ENCODE measurements at regions not wholly inside any gene's neighbourhood (a gene's known extent, or its start where the extent isn't known, plus 50 kb on each side); places are given as distances from the start of the nearest gene placed in this dataset.

DNA sequence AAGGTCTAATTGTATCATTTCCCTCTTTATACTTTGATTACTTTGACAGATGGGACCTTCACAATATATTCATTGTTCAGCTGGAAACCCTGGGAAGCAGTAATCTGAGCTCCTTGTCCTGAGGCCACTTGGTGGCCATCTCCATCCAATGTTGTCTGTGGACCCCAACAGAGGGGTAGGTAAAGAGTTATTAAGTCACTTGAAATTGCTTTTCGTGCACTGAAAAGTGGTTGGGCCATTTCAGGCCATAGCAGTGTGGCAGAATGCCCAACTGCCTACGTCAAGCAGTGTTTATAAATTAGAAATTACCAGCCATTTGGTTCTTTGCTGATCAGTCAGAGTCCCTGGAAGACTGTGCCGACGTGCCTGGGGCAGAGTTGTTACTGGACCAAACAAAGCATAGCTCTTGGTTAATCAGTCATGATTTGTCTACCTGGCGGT is 308.3 kb upstream of the USP25 start:
- ATAC-seq (peak; percentile 82), DNase-seq (ENCODE audit: low spot score) (peak; percentile 51)

DNA sequence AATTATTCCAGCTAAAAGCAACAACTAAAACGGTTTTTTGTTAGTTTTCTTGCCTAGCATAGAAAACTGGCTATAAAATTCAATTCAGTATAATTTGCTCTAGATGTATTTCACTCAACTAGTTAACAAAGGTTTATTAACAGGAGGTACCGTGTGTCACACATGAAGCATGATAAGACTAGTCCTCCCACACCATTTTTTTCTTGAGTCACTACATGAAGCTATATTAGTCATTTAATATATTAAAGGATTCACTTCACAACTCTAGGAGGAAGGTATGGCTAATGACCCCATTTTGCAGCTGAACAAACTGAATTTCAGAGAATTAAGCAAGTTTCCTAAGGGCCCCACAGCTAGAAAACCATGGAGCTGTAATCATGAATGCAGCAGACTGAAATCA is 307.8 kb upstream of the USP25 start:
- DNase-seq (ENCODE audit: low spot score): no peak
- no peak for ATAC-seq

GRCh38 chr21:15422783-15423182 is 307.0 kb upstream of the USP25 start:
- DNase-seq (ENCODE audit: low spot score) (no peak), ATAC-seq (no peak)

DNA sequence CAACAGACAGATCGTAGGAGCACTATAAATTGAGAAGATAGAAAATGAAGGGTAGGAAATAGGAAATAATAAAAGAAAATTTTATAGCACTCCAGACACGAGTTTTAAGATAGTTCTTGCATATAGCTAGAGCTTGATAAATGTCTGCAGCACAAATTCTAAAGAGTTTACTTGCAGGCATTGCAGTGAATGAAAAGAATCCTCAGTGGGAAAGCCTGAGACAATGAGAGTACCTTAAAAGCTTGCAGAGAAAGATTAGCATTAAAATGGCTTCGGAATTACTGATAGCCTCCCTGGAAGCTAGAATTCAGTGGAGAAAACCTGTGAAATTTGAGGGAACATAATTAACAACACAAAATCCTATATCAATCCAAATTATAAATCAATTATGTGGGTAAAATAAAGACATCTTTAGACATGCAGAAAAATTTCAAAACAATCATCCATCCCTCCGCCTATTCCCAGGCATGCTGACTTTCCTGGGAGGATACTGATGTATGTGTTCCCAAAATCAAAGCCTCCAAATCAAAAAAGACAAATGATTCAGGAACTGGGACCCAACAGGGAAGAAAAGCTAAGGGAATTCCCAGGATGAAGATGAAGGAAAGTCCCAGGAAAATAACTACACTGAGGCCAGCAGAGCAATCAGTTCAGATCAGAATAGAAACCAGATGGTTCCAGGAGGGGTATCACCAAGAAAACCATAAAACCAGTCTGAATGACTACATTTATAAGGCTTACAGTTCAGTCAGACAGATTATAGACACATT is 305.9 kb upstream of the USP25 start:
- ATAC-seq (no peak), DNase-seq (ENCODE audit: low spot score) (no peak)

DNA sequence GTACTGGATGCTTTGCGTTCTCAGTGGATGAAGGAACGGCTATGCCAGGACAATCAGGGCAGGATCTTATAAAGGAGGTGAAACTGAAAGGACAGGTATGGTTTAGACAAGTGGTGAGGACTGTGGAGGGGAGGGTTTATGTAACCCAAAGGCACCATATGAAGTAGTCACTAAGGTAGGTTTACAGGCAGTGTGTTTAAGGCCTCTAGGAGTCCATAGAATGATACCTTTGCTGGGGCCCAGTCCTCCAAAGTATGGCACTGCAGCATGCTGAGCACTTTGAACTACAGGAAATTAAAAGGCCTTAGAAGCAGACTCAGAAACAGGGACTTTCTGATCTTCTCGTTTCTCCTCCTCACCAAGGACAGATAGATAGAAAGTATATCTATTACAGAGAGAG is 304.7 kb upstream of the USP25 start:
- peak; percentile 11 for ATAC-seq
- DNase-seq (ENCODE audit: low spot score): no peak

DNA sequence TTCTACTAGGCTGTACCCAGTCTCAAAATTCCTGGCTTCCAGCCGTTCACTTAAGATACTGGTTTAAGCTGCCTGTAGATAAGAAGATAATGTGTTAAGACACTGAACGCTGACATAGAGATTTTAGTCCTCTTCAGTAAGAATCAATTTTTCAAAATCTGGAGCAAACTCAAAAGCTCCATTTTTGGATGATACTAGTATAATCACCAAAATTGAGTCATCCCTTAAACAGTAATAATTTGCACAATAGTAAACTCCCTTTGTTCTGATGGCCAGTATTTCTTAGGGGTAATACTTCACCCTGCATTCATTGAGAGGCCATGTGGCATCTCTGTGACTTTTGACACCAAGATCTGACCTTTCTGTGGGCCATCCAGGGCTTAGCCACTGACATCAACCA is 299.8 kb upstream of the USP25 start:
- ATAC-seq: no peak
- no peak for DNase-seq (ENCODE audit: low spot score)

DNA sequence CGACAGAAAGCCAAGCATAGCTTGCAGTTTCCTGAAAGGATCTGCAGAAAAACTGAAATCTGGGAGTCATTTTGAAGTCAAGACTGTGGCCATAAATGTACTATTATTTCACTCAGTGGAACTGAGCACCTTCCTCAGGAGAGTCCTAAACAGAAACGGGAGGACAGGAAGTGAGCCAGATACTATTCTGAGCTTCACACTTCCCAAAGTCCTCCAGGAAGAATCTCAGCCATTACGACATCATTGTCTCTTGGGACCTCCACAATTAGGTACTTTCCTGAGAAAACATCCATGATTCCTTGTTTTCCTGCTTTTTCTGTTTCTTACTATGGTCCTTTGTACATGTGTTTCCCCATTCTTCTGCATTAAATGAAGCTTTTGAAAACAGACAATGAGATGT is 299.2 kb upstream of the USP25 start:
- no peak for ATAC-seq

DNA sequence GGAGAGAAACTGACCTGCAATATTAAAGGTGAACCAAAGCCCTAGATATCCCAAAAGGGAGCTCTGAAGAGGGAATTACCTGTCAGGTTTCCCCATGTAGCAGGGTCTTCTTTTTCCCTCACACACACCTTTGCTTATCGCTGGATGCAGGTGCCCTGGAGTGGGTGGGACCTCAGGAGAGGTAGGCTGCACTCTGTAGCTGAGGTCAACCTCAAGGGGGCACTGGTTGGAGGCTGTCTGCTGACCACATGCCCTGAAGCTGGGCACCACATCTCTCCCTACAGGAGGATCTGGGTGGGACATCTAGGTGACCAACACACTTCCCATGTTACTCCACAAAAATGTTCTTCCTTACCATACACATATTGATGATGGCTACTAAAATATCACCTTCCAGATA is 298.7 kb upstream of the USP25 start:
- DNase-seq (ENCODE audit: low spot score): no peak
- ATAC-seq: no peak

More for the DNA sequence above, 299.2 kb upstream of the USP25 start:
- DNase-seq (ENCODE audit: low spot score): no peak

DNA sequence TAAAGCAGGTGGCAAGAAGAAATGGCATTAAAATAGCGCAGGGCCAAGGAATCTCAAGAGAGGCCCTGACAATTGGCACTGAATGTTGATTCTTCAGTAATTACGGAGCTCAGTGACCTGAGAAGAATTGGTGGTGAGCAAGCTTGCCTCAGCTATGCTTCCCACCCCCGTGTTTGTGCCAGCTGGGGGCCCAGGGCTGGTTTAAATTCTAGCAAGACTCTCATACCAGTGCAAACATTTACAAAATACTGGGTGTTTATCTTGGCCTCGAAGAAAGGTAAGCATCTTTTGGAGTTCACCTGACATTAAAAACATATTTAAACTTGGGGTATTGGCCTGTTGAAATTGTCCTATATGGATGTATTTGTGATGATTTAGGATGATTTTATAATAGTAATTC is 296.7 kb upstream of the USP25 start:
- ATAC-seq: peak; percentile 15

GRCh38 chr21:15434163-15434905 is 295.4 kb upstream of the USP25 start:
- DNase-seq (ENCODE audit: low spot score): no peak
- ATAC-seq: no peak

More for the DNA sequence above, 296.7 kb upstream of the USP25 start:
- no peak for DNase-seq (ENCODE audit: low spot score)

DNA sequence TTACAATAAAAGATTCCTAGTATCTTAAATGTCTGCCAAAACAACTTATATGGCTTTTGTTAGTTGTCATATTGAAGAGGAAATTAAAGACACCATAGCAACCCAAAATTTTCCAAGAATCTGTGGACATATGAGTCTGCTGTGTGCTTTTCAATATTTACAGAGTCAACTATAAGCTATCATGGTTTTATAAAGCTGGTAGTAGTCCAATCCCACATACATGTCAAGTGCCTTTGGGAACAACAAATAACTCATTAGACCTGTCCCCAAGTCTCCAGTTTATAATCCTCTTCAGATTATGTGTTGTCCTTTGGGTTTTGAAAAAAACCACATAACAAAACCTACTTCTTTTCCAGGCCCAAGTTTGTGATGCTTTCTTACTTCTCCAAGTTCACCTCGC is 293.8 kb upstream of the USP25 start:
- no peak for ATAC-seq
- no peak for DNase-seq (ENCODE audit: low spot score)

- no peak for DNase-seq (ENCODE audit: low spot score)
- ATAC-seq: no peak
These were observed 291.9 kb upstream of the USP25 start for GRCh38 chr21:15437883-15438282.

DNA sequence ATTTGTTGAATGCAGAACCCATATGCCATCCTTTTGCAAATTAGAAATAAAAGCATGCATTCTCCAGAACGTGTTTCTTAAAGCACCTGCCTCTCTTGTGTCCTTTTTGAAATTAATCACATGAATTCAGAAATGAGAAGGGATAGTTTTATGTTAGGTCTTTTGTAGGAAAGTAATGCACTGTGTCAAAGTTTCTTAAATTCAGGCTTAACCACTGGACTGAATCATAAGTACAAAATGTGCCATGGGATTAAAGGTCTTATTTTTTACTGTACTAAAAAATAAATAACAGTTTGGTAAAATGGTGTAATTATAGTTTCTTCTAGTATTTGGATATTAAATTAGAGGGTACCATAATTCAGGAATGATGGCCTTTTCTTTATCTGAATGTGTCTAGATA is 290.1 kb upstream of the USP25 start:
- DNase-seq (ENCODE audit: low spot score) (no peak), ATAC-seq (no peak)

DNA sequence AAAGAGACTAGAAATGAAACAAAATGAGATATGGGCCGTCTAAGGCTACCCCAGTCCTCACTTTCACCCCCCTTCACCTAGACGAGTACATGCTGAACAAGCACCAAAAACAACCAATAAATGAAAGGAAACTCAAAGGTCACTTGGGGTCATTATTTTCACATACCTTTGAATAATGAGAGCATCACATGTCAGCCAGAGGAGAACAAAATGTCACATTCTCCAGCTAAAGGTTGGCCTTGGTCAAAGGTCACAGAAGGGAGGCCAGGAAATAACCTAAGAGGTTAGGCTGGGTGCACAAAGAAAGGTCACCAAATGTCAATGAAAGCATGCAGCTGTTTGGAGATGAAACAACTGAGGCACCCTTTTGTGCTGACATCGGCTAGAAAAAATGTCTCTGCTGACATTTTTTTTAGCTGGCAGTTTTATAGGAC is 288.7 kb upstream of the USP25 start:
- DNase-seq (ENCODE audit: low spot score) (peak; percentile 62), ATAC-seq (peak; percentile 52)

DNA sequence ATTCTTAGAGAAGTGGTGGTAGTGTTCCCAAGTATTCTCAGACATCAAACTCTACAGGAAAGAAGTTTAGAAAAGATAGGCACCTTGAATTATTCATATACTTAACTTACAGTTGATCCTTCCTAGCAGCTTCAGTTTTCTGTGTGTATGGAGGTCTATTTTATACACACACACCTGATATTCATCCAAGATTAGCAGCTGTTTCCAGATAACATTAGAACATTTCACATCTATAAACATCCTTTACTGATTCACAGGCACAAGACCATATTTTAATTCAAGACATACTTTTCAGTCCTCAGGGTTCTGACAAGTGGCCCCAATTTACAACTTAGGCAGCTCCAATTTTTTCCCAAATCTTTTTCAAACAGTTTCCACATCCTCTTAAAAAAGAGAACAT is 287.8 kb upstream of the USP25 start:
- ATAC-seq: no peak
- DNase-seq (ENCODE audit: low spot score): no peak

GRCh38 chr21:15442743-15443469 is 286.9 kb upstream of the USP25 start:
- DNase-seq (ENCODE audit: low spot score): no peak
- peak; percentile 32 for ATAC-seq

GRCh38 chr21:15443740-15444117 is 286.1 kb upstream of the USP25 start:
- no peak for DNase-seq (ENCODE audit: low spot score)
- ATAC-seq: no peak

DNA sequence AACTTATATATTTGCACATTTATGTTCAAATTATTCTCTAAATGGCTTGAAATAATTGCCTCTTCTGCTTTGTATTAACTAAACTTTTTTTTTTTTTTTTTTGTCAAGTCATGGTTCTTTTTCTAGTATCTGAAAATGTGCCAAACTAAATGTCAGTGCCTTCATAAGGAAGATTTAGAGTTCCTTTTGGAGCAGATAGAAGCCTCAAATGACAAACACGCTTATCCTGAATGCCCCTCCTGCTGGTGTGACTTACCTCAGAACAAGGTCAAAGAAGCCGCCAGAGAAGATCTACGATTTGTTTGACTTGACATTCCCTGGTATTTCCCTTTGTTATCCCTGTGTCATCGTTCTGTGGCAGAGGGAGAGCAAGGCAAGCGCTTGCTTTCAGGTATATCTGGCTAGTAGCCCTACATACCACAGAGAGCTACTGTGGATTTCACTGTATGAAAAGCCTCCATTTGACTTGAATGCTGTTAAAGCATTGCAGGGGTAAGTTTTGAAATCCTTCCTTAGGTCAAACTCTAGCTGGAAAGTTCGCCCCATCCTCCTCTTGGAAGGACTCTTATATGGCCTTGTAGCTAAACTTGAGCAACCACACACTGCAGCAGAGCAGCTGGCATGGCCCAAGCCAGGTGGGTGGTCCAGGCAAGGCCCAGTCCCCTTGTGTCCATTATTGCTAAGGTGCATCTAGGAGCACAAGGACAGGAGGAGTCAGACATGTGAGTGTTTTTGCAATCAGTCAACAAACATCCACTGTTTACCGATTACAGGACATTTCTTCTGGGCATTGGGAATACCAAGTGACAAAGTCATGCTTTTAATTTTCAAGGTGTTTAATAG is 285.4 kb upstream of the USP25 start:
- DNase-seq (ENCODE audit: low spot score): peak; percentile 81
- peak; percentile 76 for ATAC-seq

DNA sequence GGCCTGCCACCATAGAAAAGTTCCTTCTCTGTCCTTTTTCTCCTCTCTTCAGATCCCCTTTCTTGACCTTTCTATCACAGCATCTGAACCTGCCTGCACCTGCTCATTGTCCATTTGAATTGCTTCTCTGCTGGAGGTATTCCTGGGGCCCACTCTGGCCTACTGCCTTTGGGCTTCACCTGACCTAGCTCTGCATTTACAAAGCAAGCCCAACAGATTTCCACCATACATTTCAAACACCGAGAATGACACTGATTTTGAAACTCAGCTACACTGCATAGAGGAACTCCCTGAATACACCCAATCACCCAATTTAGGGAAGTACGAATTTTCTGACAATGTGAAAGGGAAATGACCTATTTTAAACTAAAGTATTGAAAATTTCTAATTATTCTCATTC is 284.5 kb upstream of the USP25 start:
- no peak for DNase-seq (ENCODE audit: low spot score)

GRCh38 chr21:15446223-15446622 is 283.6 kb upstream of the USP25 start:
- no peak for ATAC-seq
- no peak for DNase-seq (ENCODE audit: low spot score)

More for the DNA sequence above, 284.5 kb upstream of the USP25 start:
- ATAC-seq: no peak

DNA sequence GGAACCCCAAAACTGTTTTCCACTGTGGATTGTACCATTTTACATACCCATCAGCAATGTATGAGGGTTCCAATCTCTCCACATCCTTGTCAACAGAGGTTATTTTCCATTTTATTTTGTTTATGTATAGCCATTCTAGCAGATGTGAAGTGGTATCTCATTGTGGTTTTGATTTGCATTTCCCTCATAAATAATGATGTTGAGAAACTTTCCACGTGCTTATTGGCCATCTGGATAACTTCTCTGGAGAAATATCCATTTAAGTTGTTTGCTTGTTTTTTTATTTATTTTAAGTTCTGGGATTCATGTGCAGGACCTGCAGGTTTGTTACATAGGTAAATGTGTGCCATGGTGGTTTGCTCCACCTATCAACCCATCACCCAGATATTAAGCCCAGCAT is 280.2 kb upstream of the USP25 start:
- no peak for DNase-seq (ENCODE audit: low spot score)

More for the DNA sequence above, 280.2 kb upstream of the USP25 start:
- no peak for ATAC-seq

Measured in left lobe of liver (tissue), 2 donors.